ENCODE measurements at regions not wholly inside any gene's neighbourhood (a gene's known extent, or its start where the extent isn't known, plus 50 kb on each side); places are given as distances from the start of the nearest gene placed in this dataset.

GRCh38 chr11:57126766-57127400, 54.9 kb upstream of the LRRC55 start:
- Histone ChIP-seq H2BK5ac (ENCODE audit: insufficient read length, low read length) (no peak overlapping the region), H3K79me2 (ENCODE audit: insufficient read depth, low read length) (no peaks in the 10 kb centered on the region), H2AFZ (ENCODE audit: low read length) (no peak overlapping the region), H3K23me2 (ENCODE audit: insufficient read length, low read depth, low read length, poor library complexity, severe bottlenecking) (no peaks in the 10 kb centered on the region), H3K4me2 (ENCODE audit: insufficient read depth, insufficient read length, low read length) (no peak overlapping the region), H2BK120ac (ENCODE audit: low read depth, low read length, poor library complexity, severe bottlenecking) (no peak overlapping the region), H3K4me1 (ENCODE audit: insufficient read depth, low read length) (peaks cover 7% of the 10 kb centered on the region), H3K14ac (ENCODE audit: insufficient read depth, low read length) (no peak overlapping the region), H3K18ac (ENCODE audit: insufficient read length, low read depth, low read length) (no peak overlapping the region), H3K9ac (ENCODE audit: extremely low read depth, insufficient read length, low read length) (no peak overlapping the region), H3K27me3 (ENCODE audit: insufficient read depth, low read length) (no peaks in the 10 kb centered on the region), H3K79me1 (ENCODE audit: insufficient read depth, low read depth, low read length, poor library complexity, severe bottlenecking) (no peaks in the 10 kb centered on the region), H4K5ac (ENCODE audit: insufficient read length, low read depth, low read length) (no peak overlapping the region), H4K8ac (replicated peaks; ENCODE audit: insufficient read length, low read depth, low read length) (no peak overlapping the region), H2AK5ac (ENCODE audit: insufficient read length, low read length) (no peak overlapping the region), H3K56ac (ENCODE audit: insufficient read length, low read depth, low read length) (no peak overlapping the region), H3K27ac (ENCODE audit: insufficient read length, low read depth, low read length) (no peak overlapping the region), H3K4ac (ENCODE audit: low read depth, low read length) (no peak overlapping the region), H3K9me3 (ENCODE audit: control insufficient read depth, low read depth, low read length) (no peaks in the 10 kb centered on the region), H2BK15ac (ENCODE audit: low read depth, low read length) (no peak overlapping the region), H3K23ac (ENCODE audit: insufficient read length, low read depth, low read length) (no peak overlapping the region), H4K91ac (ENCODE audit: insufficient read length, low read depth, low read length) (no peak overlapping the region), H2BK20ac (ENCODE audit: low read depth, low read length, poor library complexity, severe bottlenecking) (no peak overlapping the region), H4K20me1 (ENCODE audit: control insufficient read depth, insufficient read depth, insufficient read length) (no peaks in the 10 kb centered on the region), H2BK12ac (ENCODE audit: insufficient read length, low read depth, low read length) (no peak overlapping the region), H3T11ph (ENCODE audit: low read length) (no peak overlapping the region)
- peaks cover 33 to 40% of the 10 kb centered on the region in 2 experiments for H3K4me1 Mint-ChIP-seq
- no peaks in the 10 kb centered on the region; the same call in none of the 2 replicates for H3K27me3 Mint-ChIP-seq (ENCODE audit: low read depth)
- no CpG with 5 or more reads among the region's 3 CpGs for WGBS (ENCODE audit: extremely low coverage, insufficient read length, low lambda C conversion rate)
- H3K9me3 Mint-ChIP-seq = no peaks in the 10 kb centered on the region; a peak in 1 of 5 replicates
- TF ChIP-seq, protein P1, sequence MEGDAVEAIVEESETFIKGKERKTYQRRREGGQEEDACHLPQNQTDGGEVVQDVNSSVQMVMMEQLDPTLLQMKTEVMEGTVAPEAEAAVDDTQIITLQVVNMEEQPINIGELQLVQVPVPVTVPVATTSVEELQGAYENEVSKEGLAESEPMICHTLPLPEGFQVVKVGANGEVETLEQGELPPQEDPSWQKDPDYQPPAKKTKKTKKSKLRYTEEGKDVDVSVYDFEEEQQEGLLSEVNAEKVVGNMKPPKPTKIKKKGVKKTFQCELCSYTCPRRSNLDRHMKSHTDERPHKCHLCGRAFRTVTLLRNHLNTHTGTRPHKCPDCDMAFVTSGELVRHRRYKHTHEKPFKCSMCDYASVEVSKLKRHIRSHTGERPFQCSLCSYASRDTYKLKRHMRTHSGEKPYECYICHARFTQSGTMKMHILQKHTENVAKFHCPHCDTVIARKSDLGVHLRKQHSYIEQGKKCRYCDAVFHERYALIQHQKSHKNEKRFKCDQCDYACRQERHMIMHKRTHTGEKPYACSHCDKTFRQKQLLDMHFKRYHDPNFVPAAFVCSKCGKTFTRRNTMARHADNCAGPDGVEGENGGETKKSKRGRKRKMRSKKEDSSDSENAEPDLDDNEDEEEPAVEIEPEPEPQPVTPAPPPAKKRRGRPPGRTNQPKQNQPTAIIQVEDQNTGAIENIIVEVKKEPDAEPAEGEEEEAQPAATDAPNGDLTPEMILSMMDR (conservative IDR thresholded peaks at IDR 0.05) = no peak
- H3K36me3 Mint-ChIP-seq (ENCODE audit: insufficient read depth in 1 of 3, low read depth in 3 of 3) = no peaks in the 10 kb centered on the region
- H3K27ac Mint-ChIP-seq = no peak overlapping the region
- H3K4me3 Mint-ChIP-seq = no peak overlapping the region
- DNase-seq = no peak
